Inferior parietal cortex (tissue), 1 donor: ENCODE measurements at regions not wholly inside any gene's neighbourhood (a gene's known extent, or its start where the extent isn't known, plus 50 kb on each side); places are given as distances from the start of the nearest gene placed in this dataset.
A peak's percentile ranks its signal among the peaks of the same experiment; 100 is the strongest.
"Not testable (repeated sequence)": the region's sequence is repeated elsewhere in the genome, so short reads cannot be mapped to it uniquely, and the experiment has no call there.

Source experiments
- DNase-seq: peaks from one replicate; pipeline ENCODE4 v3.0.0-alpha.2; 2016; ENCODE audit errors: extremely low spot score

GRCh38 chr2:89148256-89148655 lies 456.8 kb downstream of the RPIA start:
- DNase-seq, result not testable (repeated sequence)

GRCh38 chr2:89151699-89152098 lies 460.2 kb downstream of the RPIA start:
- not testable (repeated sequence) for DNase-seq

DNA sequence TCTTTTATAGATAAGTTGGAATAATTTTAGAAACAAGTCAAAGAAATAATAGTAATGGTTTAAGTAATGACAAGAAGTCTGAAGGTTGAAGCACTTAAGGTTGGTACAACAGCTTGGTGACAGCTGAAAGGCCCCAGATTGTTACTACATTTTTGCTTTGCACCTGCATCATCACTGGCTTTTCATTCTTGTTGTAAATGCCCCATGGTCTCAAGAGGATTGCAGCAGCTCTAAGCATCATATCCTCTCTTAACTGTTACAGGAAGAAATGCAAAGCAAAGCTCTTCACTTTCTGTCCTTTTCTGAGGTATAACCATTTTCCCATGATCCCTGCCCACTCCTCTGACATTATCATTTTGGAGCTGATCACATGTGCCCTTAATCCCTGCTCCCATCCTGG lies 461.0 kb downstream of the RPIA start:
- DNase-seq, result not testable (repeated sequence)

- not testable (repeated sequence) for DNase-seq
Measured at GRCh38 chr2:89153210-89153609, 461.7 kb downstream of the RPIA start.

- DNase-seq, result not testable (repeated sequence)
Measured at GRCh38 chr2:89154247-89154682, 462.8 kb downstream of the RPIA start.

DNA sequence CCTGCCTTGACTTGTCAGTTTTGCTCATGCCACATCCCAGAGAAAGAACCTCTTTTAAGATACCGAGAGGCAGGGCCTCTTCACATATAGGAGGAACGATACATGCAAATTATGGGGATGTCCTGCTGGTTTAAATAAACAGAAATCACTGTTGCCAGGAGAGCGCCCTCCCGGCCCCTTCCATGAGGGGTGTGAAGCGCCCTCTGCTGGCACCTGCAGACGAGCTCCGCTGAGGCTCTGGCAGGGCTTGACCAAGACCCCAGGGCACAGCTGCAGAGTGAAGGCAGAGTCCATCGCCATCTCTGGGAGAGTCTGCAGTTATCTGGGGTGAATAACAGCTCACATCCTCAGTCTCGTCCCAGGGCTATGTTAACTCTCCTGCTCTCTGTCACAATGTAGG lies 468.8 kb downstream of the RPIA start:
- DNase-seq, result not testable (repeated sequence)

DNA sequence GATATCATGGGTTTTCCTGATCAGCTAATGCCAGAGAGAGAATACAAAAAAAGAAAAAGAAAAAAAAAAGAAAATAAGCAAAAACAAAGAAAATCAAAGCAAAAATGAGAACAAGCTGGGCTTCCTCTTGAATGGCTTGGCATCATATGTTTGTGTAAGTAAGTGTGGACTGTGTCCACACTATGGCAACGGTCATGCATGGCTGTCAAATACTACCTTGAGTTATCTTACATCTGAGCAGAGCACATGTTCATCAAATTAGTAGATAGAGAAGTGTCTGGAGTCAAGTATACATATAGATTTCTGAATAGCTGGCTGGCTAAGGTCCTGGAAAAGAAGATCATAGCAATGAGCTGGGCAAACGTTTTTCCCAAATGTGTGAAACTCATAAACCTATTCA lies 470.2 kb downstream of the RPIA start:
- not testable (repeated sequence) for DNase-seq

DNA sequence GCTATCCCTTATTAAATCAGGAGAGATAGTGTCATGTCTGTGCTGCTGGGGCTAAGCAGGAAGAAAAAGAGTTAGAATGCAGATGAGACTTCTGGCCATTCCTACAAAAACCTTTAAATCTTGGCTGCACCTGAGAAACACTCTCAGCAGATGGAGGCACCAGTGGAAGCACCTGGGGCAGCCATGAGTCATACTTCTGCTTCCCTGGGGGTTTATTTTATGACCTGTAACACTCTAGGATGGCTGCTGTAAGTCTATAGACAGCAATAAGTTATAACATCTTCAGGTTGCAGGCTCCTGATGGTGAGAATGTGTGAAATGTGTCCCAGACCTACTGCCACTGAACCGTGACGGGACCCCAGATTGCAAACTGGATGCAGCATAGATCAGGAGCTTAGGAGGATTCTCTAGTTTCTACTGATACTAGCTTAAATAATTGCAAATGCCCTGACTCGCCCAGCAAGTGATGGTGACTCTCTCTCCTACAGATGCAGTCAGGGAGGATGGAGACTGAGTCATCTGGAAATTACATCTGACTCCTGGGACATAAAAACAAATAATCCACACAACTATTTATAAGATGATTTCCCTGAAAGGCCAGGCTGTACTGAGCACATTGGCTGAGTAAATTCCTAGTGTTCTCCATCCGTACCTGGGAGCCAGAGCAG lies 479.2 kb downstream of the RPIA start:
- DNase-seq, result not testable (repeated sequence)

DNA sequence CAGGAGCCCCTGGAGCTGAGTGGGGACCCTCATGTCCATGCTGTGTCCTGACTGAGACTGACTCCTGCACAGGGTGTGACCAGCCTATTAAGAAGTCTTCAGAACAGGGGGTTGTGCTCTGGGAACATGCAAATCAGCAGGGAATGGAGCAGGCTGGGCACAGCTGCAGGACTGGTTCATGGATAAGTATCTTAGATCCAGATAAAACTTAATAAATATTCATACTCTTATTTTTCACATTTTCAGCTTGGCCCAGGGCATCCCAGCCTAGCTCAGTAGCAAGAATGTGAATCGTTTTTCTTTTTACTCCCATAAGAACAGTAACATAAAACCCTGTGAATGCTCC lies 479.7 kb downstream of the RPIA start:
- DNase-seq, result not testable (repeated sequence)

DNA sequence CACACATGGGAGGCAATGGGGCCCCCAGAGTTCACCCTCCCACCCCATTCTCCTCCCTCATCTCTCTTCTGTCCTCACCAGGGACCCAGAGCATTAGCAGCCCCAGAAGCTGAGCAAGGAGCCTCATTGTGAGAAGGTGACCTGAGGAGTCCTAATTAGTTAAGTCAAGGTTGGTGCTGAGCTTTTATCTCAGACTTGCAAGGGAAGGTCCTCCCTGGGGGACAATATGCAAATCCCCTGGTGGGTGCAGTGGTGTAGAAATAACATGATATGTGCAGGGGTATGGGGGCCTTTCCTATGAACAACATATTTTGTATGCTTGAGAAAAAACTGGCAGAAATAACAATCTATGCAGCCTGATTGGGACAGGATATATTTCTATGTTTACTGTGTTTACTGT lies 485.5 kb downstream of the RPIA start:
- DNase-seq, result not testable (repeated sequence)

DNA sequence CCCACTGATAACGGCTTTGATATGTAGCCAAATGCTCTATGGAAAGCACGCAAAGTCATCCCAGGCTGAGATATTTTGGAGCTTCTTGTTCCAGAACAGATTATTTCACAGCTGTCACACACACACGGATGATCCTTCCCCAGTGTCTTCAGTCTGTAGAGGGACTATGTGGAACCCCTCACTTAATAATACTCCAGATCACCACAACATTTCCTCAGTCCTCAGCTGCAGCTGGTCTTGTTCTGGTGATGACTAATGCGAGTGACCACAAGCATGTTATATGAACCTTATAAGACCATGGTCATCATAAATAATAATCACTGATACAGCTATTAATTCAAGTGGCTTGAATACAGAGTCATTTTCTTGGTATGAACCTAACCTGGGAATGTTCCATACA lies 490.7 kb downstream of the RPIA start:
- not testable (repeated sequence) for DNase-seq

- not testable (repeated sequence) for DNase-seq
Measured at GRCh38 chr2:89184746-89185145, 493.3 kb downstream of the RPIA start.

- not testable (repeated sequence) for DNase-seq
Measured at GRCh38 chr2:89195636-89196251, 504.3 kb downstream of the RPIA start.

DNA sequence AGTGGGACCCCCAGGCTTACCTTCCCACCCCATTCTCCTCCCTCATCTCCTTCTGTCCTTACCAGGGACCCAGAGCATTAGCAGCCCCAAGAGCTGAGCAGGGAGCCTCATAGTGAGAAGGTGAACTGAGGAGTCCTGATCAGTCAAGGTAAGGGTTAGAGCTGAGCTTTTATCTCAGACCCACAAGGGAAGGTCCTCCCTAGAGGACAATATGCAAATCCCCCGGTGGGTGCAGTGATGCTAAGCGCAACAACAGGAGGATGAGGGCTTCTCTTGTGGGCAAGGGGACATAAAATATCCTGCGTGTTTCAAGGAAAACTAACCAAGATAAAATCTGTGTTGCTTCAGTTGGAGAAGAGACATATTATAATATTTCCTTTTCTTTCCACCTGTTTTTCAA lies 505.2 kb downstream of the RPIA start:
- DNase-seq, result not testable (repeated sequence)

DNA sequence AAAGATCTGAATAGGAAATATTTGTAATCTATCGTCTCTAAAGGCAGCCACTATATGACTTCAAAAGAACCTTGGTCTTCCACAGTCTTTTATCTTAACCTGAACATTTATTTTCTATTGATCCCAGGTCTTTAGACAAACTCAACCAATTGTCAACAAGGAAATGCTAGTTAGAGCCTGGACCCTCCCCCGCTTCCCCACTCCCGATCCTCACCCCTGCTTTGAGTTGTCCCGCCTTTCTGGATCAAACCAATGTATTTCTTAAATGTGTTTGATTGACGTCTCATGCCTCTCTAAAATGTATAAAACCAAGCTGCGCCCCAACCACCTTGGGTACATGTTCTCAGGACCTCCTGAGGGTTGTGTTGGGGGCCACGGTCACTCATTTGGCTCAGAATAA lies 506.6 kb downstream of the RPIA start:
- DNase-seq, result not testable (repeated sequence)

GRCh38 chr2:89199453-89200246 lies 508.2 kb downstream of the RPIA start:
- DNase-seq, result not testable (repeated sequence)

DNA sequence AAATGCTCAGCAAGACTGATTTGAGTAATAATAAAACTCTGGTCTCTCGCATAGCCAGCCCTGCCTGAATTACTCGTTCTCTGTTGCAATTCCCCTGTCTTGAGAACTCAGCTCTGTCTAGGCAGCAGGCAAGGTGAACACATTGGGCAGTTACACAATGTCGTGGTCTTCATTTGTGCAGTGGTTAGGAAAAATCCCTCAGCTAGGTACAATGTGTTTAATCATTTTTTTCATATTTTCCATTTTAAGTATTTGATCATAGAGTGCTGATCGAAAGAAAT lies 508.7 kb downstream of the RPIA start:
- not testable (repeated sequence) for DNase-seq

DNA sequence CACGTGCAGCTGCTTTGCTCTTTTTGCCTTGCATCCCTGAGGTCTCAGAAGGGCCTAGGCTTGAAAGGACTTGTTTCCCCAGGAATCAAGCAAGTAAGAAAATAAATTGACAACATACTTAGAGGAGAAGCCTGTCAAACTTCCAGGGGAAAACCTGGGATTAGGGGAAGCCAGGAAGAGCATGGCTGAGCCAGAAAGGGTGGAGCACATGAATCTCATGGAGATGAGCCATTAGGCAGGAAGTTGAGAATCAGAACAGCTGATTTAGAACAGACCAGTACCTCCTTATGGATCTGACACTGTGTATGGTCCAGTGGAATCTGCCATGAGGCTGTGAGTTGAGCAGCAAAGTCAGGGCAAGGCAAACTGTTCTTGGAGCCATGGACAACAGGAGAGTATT lies 511.0 kb downstream of the RPIA start:
- not testable (repeated sequence) for DNase-seq

GRCh38 chr2:89205153-89205552 lies 513.7 kb downstream of the RPIA start:
- peak; percentile 5 for DNase-seq

GRCh38 chr2:89208144-89208932 lies 516.9 kb downstream of the RPIA start:
- DNase-seq, result not testable (repeated sequence)

DNA sequence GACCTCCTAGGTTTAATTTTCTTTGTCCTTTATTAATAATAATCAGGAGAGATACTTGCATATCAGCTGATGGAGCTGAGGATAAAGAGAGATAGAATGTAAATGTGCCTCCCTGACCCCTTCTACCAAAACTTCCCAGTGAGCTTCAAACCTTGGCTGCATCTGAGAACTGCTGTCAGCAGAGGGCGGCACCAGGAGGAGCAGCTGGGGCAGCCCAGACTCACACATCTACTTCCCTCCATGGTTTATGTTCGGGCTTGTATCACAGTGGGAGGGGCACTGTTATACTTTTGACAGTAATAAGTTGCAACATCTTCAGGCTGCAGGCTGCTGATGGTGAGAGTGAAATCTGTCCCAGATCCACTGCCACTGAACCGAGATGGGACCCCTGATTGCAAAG lies 521.7 kb downstream of the RPIA start:
- DNase-seq, result not testable (repeated sequence)

- DNase-seq, result not testable (repeated sequence)
Measured at GRCh38 chr2:89213811-89214210, 522.3 kb downstream of the RPIA start.
